HG03039 (cell line): ENCODE measurements at regions not wholly inside any gene's neighbourhood (a gene's known extent, or its start where the extent isn't known, plus 50 kb on each side); places are given as distances from the start of the nearest gene placed in this dataset.

Experiments used
- ATAC-seq: cut with Tn5 transposase; IDR thresholded peaks from one replicate; pipeline ENCODE4 v1.9.1; 2021; ENCODE audit warnings: mild to moderate bottlenecking, moderate library complexity; ENCODE audit not compliant: unreplicated experiment

DNA sequence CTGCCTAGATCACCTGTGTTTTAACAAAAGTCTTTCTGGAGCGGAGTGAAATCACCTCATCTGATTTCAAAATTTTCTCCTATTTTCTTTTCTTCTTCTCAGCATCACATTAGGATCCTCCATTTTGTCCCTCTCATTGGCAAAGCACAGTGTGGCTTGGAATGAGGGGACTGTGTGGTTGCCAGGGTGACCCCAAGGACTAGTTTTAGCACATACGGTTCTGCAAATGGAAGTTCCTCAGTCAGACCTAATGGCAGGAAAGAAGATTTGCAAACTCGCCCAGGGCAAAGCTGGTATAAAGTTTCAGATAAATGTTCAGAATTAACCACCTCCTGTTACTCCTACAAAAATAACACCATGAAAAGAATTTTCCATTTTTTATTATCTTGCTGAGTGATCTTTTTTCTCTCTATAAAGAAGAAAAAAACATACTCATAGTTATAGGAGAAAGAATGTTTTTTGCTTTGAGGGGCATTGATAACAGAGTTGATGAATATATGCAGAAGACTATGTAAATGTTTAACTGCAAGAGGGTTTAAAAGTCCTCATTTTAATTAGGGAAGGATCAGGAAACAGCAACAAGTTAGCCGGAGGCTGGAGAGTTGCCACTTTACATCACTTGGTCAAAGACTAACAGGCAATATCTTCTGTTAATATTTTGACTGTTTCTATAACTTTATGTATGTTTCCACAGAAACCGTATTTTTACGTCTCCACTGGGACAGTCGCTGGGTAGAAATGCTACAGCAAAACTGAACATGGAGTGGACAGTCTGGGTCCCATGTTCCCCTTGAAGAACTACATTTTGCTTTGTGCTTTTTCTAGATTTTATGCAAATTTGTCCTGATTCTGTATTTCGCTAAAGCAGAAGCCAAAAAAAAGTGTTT, 257.8 kb downstream of the NR2F1-AS1 start:
- no peak for ATAC-seq

GRCh38 chr5:93320920-93321445, 260.0 kb downstream of the NR2F1-AS1 start:
- ATAC-seq = no peak

DNA sequence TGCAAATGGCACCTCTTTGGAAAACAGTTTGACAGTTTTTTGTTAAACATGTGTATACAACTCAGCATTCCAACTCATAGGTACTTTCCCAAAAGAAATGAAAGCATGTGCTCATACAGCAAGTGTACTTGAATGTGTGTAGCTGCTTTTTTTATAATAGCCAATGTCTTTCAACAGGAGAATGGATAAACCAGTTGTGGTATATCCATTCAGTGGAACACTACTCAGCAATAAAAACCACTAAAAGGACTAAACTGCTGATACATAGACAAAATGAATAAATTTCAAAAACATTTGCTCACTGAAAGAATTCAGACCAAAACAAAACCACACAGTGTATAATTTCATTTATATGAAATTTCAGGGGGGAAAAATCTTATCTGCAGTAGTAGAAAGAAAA, 267.3 kb downstream of the NR2F1-AS1 start:
- ATAC-seq = no peak

DNA sequence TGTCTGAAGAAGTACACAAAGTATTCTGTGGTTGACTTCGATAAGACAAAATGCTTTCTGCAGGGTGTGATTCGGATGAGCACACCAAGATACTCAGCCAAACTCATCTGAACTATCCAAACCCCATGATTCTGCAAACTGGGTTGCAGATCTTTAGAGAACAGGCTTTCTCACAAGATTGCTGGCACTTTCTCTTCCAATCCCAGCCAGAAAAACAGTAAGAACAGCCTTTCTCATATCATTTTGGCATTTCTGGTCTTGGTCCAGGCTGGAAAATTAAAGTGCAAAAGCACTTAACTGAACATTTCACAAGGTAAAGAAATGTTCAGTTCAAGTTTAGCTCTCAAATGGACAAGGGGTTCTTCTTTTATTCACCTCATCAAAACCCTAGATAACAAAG, 269.1 kb downstream of the NR2F1-AS1 start:
- no peak for ATAC-seq

DNA sequence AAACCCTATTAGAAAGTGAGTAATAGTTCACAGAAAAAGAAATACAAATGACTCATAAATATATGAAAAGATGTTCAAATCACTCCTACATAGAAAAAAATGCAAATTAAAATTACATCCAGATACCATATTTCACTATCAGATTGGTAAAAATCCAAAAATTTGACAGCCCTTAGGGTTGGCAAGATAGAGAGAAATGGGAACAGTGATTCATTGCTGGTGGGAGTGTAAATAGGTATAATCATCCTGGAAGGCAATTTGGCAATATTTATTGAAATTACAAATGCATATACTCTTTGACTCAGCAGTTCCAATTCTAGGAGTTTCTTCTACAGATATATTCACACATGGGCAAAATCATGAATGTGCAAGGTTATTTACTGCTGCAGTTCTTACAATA, 273.5 kb downstream of the NR2F1-AS1 start:
- ATAC-seq = no peak

DNA sequence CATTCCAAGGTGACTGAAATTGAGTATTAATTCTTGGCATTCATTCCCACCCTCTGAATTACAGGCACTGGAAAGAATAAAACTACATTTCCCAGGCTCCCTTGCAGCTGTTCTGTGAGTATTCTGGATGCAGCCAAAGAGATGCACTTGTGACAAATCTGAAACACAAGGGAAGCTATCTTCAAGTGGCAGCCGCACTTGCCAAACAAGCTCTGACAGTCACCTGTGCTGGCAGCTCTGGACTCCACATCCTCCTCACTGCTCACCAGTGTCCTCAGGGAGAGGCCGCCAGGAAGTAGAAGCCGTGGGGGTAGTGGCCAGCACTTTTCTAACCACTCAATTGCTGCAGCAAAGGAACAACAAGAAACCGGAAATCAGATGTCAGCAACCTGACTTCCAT, 275.0 kb downstream of the NR2F1-AS1 start:
- ATAC-seq = no peak

- ATAC-seq = no peak
These were observed 276.4 kb downstream of the NR2F1-AS1 start for GRCh38 chr5:93304456-93305250.

DNA sequence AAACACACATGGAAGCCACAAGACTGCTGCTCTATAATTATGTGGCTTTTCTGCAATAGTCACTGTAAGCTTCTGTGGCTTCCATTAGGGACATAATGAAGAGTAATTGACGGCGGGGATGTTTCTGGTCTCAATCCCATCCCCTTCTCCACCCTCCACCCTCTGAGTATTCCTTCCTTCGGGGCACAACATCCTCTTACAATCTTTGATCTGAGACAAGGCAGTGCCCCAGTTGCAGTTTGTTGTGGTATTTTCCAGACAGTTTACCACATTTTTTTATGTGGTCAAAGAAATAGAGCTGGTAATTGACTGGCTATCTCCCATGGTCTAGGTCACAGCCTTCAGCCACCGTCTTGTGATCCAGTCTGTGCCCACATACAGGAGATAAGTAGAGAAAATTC, 277.7 kb downstream of the NR2F1-AS1 start:
- no peak for ATAC-seq

GRCh38 chr5:93302711-93303110, 278.3 kb downstream of the NR2F1-AS1 start:
- no peak for ATAC-seq

DNA sequence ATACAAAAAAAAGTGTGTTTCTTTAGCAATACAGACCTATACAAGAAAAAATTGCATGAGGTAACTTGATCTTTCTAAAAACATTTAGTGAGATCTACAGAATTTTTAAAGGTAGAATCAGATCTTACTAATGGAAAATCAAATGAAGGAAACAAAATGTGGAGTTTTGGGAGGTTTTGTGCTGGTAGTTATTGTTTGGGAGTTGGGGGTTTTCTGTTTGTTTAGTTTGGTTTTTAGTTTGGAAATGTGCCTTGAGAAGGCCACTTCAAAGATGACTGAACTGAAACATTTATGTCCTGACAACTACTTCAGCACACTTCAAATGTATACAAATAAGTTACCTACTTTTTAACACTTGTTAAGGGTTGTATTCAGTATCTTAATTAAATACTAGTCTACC, 280.1 kb downstream of the NR2F1-AS1 start:
- no peak for ATAC-seq

DNA sequence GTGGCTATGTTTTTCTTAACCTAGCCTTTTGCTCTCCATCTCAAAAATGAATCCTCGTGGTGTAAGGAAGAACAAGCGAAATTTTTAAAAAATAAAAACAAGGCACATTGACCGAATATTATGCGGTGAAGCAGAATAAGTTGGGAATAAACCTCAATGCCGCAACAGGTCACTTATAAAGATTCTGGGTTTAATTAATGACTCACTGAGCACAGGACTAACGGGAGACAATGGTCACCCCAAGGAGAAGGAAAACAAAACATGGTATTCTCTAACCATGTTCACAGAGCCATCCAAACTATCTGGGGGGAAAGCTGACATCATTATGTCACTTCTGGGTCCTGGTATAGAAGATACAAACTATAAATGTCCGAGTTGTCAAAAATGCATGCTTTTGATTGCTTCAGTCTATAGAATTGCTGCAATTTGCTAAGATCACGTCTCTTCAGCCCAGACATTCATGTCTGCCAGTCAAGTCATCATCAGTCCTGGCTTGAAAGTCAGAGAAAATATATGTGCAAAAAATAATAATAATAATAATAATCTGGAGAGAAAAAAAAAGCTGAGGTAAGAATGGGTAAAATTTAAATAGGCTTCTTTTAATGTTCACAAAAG, 280.6 kb downstream of the NR2F1-AS1 start:
- no peak for ATAC-seq

- no peak for ATAC-seq
These were observed 281.2 kb downstream of the NR2F1-AS1 start for GRCh38 chr5:93299681-93300308.

DNA sequence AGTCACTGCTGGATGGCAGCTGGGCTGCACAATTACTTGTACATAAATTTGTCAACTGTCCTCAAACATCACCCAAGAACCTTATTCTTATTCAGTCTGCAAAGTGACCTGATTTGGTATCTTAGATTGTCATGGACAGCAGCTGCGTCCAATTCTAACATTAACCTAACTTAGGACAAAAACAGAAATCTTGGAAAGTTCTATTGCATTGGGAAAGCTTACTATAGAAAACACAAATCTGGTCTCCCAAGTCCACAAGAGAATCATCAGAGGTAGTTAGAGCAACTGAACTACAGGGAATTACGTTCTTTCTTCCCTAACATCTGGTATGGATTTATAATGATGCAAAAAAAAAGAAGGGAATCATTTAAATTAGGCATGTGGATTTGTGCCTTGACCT, 283.9 kb downstream of the NR2F1-AS1 start:
- ATAC-seq = no peak

DNA sequence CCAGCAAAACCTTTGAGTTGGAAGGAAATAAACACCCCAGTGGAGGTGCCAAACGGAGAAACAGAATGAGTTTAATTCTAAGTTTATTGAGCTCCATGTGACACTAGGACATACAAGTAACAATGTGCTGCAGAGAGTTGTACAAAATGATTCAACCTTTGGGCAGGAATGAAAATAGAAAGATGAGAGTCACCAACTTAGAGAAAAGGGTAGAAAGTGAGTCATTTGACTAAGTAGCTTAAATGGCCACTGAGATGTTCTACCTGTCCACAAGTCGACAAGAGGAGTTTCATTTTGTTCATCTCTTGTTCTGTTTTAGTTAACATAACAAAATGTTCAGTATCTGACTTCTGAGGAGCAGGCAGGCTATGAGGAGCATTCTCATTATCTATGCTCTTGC, 284.7 kb downstream of the NR2F1-AS1 start:
- ATAC-seq = no peak

GRCh38 chr5:93294996-93295395, 286.0 kb downstream of the NR2F1-AS1 start:
- ATAC-seq = no peak

DNA sequence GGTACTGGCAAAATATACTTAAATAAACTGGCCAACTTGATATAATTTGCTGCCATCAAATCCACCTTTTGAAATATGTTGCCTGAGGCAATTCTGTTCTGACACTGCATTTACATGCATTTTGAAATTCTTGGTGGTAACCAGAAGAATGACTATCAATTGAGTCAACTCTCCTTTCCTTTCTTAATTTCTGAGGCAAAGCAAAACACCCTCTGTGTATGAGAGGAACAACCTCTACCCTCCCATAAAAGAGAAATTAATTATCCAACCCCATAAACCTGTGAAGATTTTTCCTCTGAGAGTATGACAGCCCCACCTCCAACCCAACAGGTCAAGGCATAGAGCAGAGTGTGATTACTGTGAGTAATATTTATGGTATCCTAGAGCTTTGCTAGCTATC, 286.8 kb downstream of the NR2F1-AS1 start:
- ATAC-seq = no peak

DNA sequence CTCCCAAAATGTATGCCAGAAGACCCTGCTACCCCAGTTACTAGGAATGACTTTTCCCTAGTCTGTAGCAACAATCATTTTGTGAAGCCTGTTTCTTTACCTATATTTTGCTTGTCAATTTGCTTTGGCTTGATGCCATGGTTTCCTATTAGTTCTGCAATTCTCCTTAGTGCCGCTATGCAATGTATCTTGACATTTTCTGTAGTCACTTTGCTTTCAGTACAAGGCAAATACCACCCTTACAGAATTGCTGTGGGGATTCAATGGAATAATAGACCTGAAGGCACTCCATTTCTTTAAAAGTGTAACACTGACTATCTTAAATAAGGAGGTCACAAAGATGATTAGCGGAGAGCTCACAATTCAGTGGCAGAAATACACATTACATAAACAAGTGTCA, 291.1 kb downstream of the NR2F1-AS1 start:
- ATAC-seq = no peak

- ATAC-seq = no peak
These were observed 295.6 kb downstream of the NR2F1-AS1 start for GRCh38 chr5:93285461-93285860.

- ATAC-seq = no peak
These were observed 298.8 kb downstream of the NR2F1-AS1 start for GRCh38 chr5:93281980-93282772.

DNA sequence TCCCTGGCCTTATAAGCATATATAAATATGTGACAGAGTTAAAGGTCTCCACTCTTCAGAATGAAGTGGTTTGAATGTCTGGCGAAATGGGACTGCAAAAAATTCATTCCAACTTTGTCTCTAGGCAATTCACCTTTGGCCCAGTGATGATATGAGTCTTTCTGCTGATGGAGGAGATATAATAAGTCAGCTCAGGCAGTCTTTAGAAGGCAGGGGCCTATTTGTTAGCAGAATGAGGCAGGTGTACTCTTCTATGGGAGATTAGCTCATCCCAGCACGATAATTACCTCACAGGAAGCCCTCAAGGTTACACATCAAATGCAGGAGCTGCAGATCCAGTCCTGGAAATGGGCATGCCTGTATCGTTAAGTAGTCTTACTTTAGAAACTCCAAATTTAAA, 300.5 kb downstream of the NR2F1-AS1 start:
- no peak for ATAC-seq
